GM18909 (cell line): ENCODE measurements at regions not wholly inside any gene's neighbourhood (a gene's known extent, or its start where the extent isn't known, plus 50 kb on each side); places are given as distances from the start of the nearest gene placed in this dataset.

Experiments used
- ATAC-seq: cut with Tn5 transposase; IDR thresholded peaks from one replicate; pipeline ENCODE4 v1.9.1; 2021; ENCODE audit warnings: mild to moderate bottlenecking; ENCODE audit not compliant: unreplicated experiment, poor library complexity

DNA sequence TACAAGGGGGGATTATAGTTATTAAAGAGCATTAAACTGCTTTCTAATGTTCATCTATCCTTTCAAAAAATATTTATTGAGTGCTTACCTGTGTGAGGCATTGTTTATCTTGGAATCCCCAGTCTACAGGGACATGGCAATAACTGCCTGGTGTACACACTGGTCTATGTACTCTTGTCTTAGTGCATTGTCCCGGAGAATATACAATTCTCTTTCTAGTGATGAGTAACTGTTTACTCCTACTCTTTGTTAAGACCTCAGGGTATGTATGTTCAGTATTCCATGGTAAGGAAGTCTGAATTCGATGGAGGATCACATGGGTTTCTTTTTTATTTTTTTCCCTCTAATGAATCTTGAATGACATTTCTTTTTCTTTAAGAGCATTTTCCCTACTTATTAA, 772.4 kb upstream of the NR2F2 start:
- no peak for ATAC-seq

DNA sequence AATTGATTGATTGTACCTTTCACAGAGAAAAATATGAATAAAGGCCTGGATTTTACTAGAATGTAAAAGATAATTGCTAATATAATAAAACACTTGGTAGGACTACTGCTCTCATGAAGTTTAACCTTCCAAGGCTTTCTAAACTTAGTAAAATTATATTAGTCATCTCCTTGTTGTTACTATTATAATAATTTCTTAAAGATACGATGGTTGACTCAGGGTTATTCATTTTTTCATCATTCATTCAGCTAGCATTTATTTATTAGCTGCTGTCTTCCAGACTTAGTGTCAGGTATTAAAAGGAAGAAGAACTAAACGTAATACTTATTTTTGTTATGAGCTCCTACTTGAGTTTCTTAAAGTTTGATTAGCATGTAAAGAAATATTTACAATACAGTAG, 771.6 kb upstream of the NR2F2 start:
- no peak for ATAC-seq

DNA sequence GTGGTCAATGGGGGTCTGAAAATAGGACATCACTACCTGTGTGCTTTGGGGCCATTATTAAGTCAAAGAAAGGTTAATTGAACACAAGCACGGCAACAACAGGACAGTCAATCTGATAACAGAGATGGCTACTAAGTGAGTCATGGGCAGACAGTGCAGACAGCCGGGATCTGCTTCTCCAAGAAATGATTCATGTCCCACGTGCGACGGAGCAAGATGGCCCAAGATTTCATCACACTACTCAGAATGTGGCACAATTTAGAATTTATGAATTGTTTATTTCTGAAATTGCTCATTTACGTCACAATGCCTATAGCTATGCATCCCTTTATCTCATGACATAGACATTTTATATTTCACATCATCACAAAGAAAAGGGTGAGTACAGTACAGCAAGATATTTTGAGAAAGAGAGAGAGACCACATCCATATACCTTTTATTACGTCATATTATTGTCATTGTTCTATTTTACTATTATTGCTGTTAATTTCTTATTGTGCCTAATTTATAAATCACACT, 770.6 kb upstream of the NR2F2 start:
- no peak for ATAC-seq

DNA sequence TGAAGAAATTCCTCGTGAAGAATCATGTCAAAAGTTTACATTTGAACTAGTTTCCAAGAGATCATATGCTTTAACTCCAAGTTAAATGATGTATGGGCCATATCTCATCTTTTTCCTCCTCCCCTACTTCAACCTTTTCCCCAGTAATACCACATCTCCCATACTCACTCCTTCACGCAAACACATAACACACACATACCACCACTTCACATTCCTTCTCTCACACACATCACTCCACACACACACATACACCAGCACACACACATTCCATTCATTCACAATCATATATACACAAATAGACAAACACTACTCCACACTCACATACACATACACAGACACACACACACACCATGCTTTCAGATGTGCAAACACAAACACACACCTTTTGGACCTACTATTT, 769.0 kb upstream of the NR2F2 start:
- no peak for ATAC-seq

DNA sequence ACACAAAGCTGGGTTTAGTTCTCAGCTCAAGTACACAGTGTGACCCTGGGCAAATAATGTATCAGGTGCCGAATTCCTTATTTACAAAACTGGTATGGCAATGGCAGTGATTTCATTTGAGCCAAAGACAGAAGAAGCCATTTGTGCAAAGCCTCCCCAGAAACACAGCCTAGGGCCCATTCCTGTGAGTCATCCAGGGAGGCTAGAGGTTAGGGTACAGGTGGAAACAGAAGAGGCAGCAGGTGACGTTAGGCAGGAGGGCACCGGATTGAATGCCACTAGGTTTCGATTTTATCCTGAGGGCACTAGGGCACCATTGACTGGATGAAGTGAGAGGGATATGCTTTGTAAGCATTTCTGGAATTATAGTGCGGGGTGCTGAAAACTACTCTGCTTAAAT, 766.9 kb upstream of the NR2F2 start:
- no peak for ATAC-seq

DNA sequence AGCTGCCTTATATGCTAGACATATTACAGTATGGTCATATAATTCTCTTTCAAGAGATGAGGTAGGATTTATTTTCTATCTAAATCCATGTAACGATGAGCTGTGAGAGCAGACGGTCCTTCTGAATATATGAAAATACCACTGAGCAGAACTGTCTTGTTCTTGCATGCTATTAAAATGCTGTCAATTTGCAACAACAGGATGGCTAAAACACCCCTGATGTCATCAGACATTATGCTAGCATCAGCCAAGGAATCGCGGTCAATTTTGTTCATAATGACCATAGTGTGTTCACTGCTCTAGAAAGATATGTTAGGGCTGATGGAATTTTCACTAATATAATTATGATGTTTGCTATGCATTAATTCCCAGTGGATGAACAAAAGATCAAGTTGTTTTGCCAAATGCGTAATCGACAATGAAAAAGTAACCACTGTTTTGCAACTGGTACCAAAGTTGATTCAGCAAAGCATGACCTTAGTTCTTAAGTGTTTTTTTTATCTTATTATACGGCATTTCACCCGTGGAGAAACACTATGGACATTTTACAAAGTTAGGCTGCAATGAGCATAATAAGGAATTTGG, 765.4 kb upstream of the NR2F2 start:
- no peak for ATAC-seq

DNA sequence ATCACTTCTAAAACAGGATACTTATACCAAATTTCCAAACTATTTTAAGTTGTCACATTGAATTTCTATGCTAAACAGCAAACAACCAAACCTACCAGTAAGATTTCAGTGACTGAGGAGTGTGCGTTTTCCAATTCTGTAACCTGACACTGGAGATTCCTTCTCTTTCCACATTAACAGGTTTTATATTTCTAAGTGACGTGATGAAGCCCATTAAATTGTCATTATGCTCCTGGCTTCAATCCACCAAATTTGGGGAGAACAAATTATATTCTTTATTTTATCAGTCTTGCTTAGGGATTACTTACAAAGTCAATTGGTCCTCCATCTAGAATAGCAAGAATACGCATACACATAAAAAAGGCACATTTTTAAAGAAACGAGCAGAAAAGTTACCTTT, 764.8 kb upstream of the NR2F2 start:
- no peak for ATAC-seq

DNA sequence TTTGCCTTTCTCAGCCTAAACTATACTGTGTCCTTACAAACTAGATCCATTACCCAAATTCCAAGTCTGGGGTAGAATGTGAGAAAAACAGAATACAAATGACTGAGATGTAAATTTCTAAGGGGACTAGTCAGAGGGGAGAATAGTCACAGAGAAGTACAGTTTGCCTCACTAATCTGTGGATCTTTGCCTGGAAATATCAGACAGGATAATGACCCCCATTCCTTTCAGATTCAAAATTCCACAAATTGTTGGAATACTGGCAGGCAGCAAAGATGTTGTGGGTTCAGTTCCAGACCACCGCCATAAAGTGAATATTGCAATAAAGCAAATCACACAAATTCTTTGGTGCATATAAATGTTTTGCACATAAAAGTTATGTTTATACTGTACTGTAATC, 762.8 kb upstream of the NR2F2 start:
- no peak for ATAC-seq

DNA sequence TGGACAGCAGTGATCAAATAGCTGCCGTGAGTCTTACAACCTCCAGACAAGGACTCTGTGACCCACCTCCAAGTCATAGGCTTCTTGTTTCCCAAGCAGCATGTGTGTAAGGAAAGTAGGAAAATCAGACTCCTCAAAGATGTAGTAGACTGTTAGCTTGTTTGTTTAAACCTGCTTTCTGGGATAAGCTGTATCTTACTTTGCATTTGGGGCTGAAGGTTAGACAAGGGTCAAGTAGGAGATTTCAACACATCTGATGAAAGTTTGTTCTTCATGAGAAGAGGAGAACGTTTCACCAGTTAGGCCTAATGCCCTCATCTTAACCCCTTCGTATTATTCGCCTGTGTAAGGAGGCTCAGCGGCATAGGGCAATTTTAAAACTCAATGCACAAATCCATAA, 756.4 kb upstream of the NR2F2 start:
- no peak for ATAC-seq

DNA sequence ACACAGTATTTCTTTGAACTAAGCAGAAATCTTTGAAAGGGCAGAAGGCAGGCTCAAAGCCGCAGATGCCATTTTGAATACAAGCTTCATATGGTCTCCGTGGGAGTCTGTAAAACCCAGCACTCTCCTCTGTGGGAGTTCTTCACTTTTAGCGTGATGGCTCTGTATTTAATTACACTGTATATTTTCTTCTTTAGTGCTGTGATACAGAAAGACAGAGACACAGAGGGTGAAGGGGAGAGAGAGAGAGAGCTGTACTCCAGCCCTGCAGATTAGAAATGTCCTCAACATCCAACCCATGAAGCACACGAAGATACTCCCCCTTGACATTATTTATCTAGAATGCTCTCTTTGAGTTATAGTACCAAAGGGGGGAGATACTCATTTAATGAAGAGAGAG, 752.6 kb upstream of the NR2F2 start:
- no peak for ATAC-seq

DNA sequence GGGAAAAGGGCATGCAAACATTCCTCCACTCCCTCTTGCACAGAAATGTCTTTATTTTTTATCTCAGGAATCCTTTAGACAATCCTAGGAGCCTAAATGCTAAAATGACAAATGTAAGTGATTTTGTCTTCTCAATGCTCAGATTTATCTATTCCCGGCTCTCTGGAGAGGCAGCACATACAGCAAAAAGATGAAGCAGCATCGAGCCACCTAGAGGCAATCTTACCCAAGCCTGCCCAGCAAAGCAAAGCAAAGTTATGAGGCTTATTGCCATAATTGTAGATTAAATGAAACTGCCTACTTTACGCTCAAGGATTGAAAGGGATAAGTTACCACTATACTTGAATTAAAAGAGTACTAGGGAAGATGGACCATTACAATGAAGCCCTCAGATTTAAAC, 750.4 kb upstream of the NR2F2 start:
- no peak for ATAC-seq

DNA sequence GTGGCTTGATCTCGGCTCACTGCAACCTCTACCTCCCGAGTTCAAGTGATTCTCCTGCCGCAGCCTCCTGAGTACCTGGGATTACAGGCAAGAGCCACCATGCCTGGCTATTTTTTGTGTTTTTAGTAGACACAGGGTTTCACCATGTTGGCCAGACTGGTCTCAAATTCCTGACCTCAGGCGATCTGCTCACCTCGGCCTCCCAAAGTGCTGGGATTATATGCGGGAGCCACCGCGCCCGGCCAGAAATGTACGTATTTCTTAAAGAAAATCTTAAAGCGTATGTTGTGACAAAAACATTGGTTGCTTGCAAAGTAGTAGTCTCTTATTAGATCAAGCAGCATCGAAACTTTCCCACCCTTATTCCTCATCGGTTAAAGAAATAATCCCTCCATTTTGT, 748.9 kb upstream of the NR2F2 start:
- ATAC-seq, result no peak

DNA sequence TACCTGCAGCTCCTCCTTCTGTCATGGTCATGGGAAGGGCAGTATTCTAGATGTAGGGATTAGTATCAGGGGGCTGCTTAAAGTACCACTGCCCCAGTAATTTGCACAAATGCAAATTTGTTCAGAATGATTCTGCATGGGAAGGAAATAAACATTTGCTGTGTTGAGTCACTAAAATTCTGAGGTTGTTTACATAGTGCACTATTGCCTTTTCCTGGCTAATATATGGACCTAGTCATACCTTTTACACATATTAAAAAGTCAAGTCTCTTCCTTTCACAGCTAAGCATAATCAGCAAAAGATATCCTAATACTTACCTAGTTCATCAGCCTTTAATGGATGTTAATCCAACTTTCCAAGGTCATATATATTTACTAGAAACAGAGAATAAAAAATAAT, 746.4 kb upstream of the NR2F2 start:
- no peak for ATAC-seq

DNA sequence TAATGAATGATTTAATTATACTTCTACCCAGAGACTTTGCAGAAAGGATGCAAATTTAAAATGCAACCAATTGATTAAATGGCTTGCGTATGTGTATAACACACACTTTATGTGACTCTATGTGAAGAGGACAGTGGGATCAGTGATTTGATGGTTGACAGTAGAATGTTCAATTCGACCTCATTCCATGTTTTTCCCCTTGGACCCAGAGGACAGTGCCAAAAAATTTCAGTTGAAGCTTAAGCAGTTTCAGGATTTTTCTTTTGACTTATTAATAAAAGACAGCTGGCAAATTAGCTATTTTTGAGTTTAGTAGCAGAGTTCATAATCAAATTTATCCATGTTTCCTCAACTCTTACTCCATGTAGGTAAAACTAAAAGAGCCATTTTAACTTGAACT, 742.4 kb upstream of the NR2F2 start:
- no peak for ATAC-seq

DNA sequence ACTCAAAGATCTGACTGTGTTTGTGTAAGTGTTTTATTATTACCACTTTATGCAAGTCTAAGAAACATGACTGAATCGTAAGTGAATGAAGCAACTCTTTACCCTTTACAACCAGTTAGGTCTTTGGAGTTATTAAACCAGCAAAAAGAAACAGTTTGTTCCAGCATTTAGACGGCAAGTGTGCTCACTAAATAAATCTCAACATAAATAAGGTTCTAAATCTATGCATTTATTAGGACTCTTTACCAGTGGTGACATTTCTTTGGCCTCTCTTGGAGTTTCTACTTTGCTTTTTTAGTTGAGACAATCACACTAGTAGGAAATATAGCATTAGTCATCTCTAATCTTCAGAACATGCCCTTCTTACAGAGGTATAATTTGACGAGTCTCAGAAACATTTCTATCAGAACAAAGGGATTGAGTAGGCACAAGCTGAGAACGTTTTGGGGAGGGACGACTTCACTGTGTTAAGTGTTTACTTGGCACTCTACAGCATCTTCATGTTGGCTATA, 739.9 kb upstream of the NR2F2 start:
- no peak for ATAC-seq

DNA sequence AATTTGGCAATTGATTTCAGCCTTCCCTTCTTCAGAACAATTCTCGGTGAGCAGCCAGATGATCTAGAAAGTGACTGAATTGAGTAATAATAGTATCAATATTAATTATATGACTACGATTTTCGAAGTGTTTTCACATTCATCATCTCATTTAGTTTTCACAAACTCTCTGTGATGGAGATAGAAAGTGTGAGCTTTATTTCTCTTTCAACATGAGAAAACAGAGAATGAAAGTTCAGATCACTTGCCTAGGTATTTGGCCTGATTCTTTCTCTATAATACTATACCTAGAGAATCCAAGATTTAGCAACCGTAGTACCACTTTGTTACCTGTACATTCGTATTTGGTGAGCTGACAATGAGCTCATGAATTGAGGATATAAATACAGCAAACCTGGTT, 739.2 kb upstream of the NR2F2 start:
- ATAC-seq, result no peak

DNA sequence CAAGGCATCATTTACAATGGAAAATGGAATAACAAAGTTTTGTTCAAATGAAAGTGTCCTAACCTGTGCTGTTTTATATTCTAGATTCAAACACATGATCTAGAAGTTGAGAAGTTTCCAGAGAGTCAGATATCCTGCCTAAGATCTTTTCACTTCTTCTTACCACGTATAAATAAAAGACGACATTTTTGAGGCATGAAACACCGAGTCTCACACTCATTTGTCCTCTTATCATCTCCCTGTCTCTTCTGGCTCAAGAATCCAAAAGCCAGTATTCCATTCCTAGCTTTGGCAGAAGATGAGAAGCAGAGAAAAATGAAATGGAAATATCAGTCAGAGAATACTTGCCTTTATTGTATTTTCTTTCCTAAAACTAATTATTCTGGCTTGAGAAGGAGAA, 738.6 kb upstream of the NR2F2 start:
- no peak for ATAC-seq

DNA sequence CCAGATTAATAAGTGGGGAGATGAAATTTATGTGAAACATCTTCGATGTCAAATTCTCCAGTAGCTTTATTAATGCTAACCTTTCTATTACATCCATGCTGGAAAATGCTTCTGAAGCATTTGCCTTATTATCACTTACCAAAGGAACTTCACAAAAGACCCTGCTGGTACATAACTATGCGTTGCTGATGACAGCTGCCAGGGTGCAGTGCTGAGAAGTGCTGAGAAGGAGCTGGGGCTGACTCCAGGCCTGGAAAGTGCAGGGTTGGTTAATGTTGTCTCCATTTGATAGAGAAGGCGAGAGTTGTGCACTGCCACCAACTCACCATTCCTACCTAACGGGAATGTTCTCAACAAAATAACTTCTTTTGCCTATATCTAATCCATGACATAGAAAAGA, 736.0 kb upstream of the NR2F2 start:
- no peak for ATAC-seq

DNA sequence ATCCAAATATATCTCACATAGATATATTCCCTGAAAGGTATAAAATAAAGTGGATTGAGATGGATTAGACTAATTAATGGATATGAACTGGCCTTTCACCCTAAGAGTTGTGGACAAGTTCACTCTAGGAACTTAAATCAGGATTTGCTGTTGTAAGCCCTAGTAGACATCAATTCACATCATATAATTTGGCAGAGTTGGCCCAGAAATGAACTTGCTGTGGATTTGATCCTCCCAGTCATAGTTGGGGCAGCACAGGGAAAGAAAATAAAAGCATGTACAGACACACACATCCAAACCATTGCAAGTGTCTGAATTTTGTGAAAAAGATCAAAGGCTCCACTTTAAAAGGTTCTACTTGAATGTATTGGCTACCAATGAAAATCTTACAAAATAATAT, 734.7 kb upstream of the NR2F2 start:
- no peak for ATAC-seq

DNA sequence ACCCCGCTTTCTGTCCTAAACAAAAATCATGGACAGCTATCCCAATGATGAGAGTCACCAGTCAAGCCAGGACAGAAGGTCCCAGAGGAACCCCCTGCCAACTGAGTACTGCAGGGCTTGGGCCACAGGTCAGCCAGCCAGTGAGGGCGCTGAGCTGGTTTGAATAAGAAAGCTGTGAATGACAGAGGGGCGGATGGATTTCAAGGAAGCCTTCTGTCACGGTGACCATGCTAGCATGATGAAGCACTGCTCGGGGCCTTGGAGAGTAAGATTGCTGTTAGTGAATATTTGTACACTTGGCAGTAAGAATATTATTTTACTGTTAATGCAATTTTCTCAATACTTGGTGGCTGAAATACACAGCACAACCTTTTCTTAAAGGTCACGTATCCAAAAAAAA, 734.0 kb upstream of the NR2F2 start:
- ATAC-seq, result no peak

DNA sequence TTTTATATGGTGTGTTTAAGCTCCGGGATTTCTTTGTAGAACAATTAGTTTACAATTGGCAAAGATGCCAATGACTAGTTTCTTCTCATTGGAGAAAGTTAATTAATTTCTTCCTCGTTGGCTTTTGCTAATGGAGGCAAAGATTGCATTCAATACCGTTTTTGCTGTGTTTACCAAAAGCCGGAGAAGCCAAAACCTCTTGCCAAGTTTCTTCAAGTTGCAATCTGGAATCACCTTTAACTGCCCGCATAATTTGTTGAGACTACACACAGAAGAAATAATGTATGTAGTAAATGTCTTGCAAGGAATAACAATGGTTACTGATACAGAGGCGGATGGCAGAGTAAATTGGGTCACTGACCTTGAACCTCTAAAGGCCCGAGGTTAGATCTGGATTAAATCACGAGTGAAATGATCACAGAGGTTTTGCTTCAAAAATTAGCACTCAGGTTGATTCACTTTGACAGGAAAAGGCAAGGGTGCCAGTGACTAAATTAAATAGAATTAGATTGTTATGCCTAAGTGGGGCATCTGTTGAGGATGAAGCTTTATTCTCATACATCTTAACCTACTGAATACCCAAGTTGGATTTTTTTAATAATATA, 732.1 kb upstream of the NR2F2 start:
- no peak for ATAC-seq

DNA sequence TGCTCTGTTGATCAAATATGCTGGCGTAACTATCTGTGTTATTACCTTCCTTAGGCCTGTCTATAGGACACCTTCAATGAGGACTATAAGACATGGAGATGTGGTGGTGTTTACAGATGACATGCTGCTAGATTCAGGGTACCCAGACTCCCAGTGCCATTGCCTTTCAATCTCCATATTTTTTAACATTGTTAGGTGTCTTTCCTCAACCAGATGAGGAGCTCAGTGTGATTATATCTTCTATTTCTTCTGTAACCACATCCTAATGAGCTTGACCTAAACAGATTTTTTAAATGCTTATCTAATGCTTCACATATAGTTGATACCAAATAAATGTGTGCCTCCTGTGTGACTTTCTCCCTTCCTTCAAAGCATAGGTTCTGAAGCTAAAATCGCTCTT, 730.1 kb upstream of the NR2F2 start:
- ATAC-seq, result no peak
